HCT116 (cell line): ENCODE measurements at regions not wholly inside any gene's neighbourhood (a gene's known extent, or its start where the extent isn't known, plus 50 kb on each side); places are given as distances from the start of the nearest gene placed in this dataset.

Experiments
- ATAC-seq: fragments of 200-7000 bp; cut with Tn5 transposase; 2 replicates; pipeline ENCODE4 v1.9.1; 2020; ENCODE audit warnings: mild to moderate bottlenecking, moderate library complexity
- BruUV-seq: library from RNA; stranded (reverse); fragments of 400-500 nt; replicated peaks from 2 replicates; lab custom pipeline; 2021; lab: Mats Ljungman, UMichigan
- CTCF ChIA-PET: fragments of 300-600 bp; sonication (Branson Sonifier 250); formaldehyde crosslinking; loops from one replicate; lab custom pipeline; 2021; ENCODE audit warnings: antibody characterized with exemption; lab: Charles Lee
- POLR2A ChIA-PET: fragments of 300-600, 350-600 bp; sonication (Branson Sonifier 250); formaldehyde crosslinking; loops from one replicate; lab custom pipeline; 2021; ENCODE audit warnings: antibody characterized with exemption; lab: Charles Lee
- RAD21 ChIA-PET, 2 experiments: fragments of 300-600 bp; sonication (Branson Sonifier 250); formaldehyde crosslinking; loops; one replicate each; lab custom pipeline; 2023; ENCODE audit warnings: low total read pairs in 2 of 2; ENCODE audit not compliant: uncharacterized antibody in 2 of 2, unreplicated experiment in 2 of 2, low non-redundant PET in 1 of 2; lab: Charles Lee
- DNase-seq: peaks from one replicate; pipeline ENCODE4 v3.0.0-alpha.2; 2010; ENCODE audit warnings: low read depth, low spot score
- H2AFZ ChIP-seq: fragments of 200-600 bp; shearing (Covaris generic), sonication (generic); 2 replicates; pipeline ENCODE4 v1.6.1; 2017; ENCODE audit warnings: low read depth, mixed run types, mixed read lengths, antibody characterized with exemption, low read length; ENCODE audit not compliant: poor library complexity, severe bottlenecking
- H3K27ac ChIP-seq: 2 replicates; pipeline ENCODE4 v1.5.1; 2012; ENCODE audit warnings: low read depth, low read length
- H3K27me3 ChIP-seq: fragments of 200-600 bp; sonication (generic); 2 replicates; pipeline ENCODE4 v1.6.1; 2016; ENCODE audit warnings: mixed run types, low read length, mixed read lengths; ENCODE audit not compliant: insufficient read depth
- H3K36me3 ChIP-seq, 2 experiments: fragments of 200-500 bp in 1 of 2; fragments of 200-600 bp in 1 of 2; sonication (Bioruptor generic) in 1 of 2; sonication (generic) in 1 of 2; 2 replicates each; pipeline versions ENCODE4 v1.5.1 to v1.6.1; 2014 to 2016; ENCODE audit warnings: low read length in 2 of 2, inconsistent platforms in 1 of 2, mixed read lengths in 1 of 2, mixed run types in 1 of 2; ENCODE audit not compliant: insufficient read depth in 2 of 2, control insufficient read depth in 1 of 2
- H3K4me1 ChIP-seq, 2 experiments: fragments of 200-600 bp in 1 of 2; sonication (generic) in 1 of 2; 2 replicates each; pipeline versions ENCODE4 v1.5.1 to v1.6.1; 2012 to 2017; ENCODE audit warnings: low read length in 2 of 2, inconsistent platforms in 1 of 2, mild to moderate bottlenecking in 1 of 2, mixed read lengths in 1 of 2, mixed run types in 1 of 2, moderate library complexity in 1 of 2; ENCODE audit not compliant: insufficient read depth in 2 of 2, control insufficient read depth in 1 of 2
- H3K4me2 ChIP-seq: fragments of 200-600 bp; sonication (generic); 2 replicates; pipeline ENCODE4 v1.6.1; 2017; ENCODE audit warnings: mixed run types, low read length, mixed read lengths
- H3K4me3 ChIP-seq, 2 experiments: fragments of 200-600 bp in 1 of 2; sonication (generic) in 1 of 2; replicated peaks in 1 of 2; 2 replicates each; pipeline ENCODE4 v1.5.1; 2011 to 2016; ENCODE audit warnings: low read length in 2 of 2, control low read depth in 1 of 2, low read depth in 1 of 2, mild to moderate bottlenecking in 1 of 2, mixed read lengths in 1 of 2, mixed run types in 1 of 2
- H3K79me2 ChIP-seq: fragments of 200-600 bp; sonication (generic); 2 replicates; pipeline ENCODE4 v1.6.1; 2017; ENCODE audit warnings: mild to moderate bottlenecking, mixed run types, low read length, moderate library complexity, mixed read lengths; ENCODE audit not compliant: insufficient read depth
- H3K9ac ChIP-seq: fragments of 200-600 bp; sonication (generic); 2 replicates; pipeline ENCODE4 v1.6.1; 2016; ENCODE audit warnings: low read length, mixed read lengths
- H3K9me2 ChIP-seq: fragments of 200-600 bp; sonication (generic), shearing (Covaris generic); 2 replicates; pipeline ENCODE4 v1.6.1; 2017; ENCODE audit warnings: mixed run types, mild to moderate bottlenecking, moderate library complexity; ENCODE audit not compliant: insufficient read depth
- H3K9me3 ChIP-seq, 2 experiments: fragments of 200-500 bp in 1 of 2; fragments of 200-600 bp in 1 of 2; sonication (Bioruptor generic) in 1 of 2; sonication (generic) in 1 of 2; 2 replicates each; pipeline ENCODE4 v1.6.1; 2014 to 2017; ENCODE audit warnings: low read length in 2 of 2, mixed read lengths in 2 of 2, inconsistent platforms in 1 of 2, low read depth in 1 of 2, mild to moderate bottlenecking in 1 of 2, mixed run types in 1 of 2, moderate library complexity in 1 of 2; ENCODE audit not compliant: control insufficient read depth in 1 of 2, insufficient read depth in 1 of 2
- H4K20me1 ChIP-seq: fragments of 200-600 bp; sonication (generic), shearing (Covaris generic); 2 replicates; pipeline ENCODE4 v1.6.1; 2017; ENCODE audit warnings: mixed run types, mild to moderate bottlenecking, moderate library complexity; ENCODE audit not compliant: insufficient read depth
- ATF3 ChIP-seq: IDR thresholded peaks from 2 replicates; pipeline ENCODE4 v1.6.1; 2012
- EGR1 ChIP-seq: IDR thresholded peaks from 2 replicates; pipeline ENCODE4 v1.6.1; 2012; ENCODE audit warnings: low read depth
- ELF1 ChIP-seq: IDR thresholded peaks from 2 replicates; pipeline ENCODE4 v1.6.1; 2012; ENCODE audit warnings: low read depth, borderline replicate concordance
- POLR2A ChIP-seq: IDR thresholded peaks from 2 replicates; pipeline ENCODE4 v1.7.0; 2011; ENCODE audit warnings: borderline replicate concordance; ENCODE audit not compliant: insufficient read depth, insufficient read length; ENCODE audit errors: extremely low read depth
- SIN3A ChIP-seq: IDR thresholded peaks from 2 replicates; pipeline ENCODE4 v1.6.1; 2012; ENCODE audit warnings: low read depth
- SP1 ChIP-seq: IDR thresholded peaks from 2 replicates; pipeline ENCODE4 v1.6.1; 2012; ENCODE audit warnings: low read depth
- SRF ChIP-seq: IDR thresholded peaks from 2 replicates; pipeline ENCODE4 v1.6.1; 2012; ENCODE audit warnings: low read depth
- TCF7L2 ChIP-seq: IDR thresholded peaks from 2 replicates; pipeline ENCODE4 v1.7.0; 2011; ENCODE audit warnings: borderline replicate concordance, inconsistent platforms; ENCODE audit not compliant: insufficient read depth, insufficient read length; ENCODE audit errors: extremely low read depth
- YY1 ChIP-seq: IDR thresholded peaks from 2 replicates; pipeline ENCODE4 v1.6.1; 2011; ENCODE audit warnings: low read length, low read depth, moderate library complexity, mild to moderate bottlenecking; ENCODE audit not compliant: insufficient replicate concordance; ENCODE audit errors: extremely low read depth
- intact Hi-C: fragments of 100-400 bp; cut with micrococcal nuclease; formaldehyde crosslinking; loops from 2 replicates; pipeline ENCODE4 v1.10.0; 2022

- no peak for TF ChIP-seq ELF1
- no peak for TF ChIP-seq SIN3A
Observed at GRCh38 chr6:27778625-27779417, 133.4 kb downstream of the OR2B2 start (continued).

GRCh38 chr6:27777614-27778355 lies 134.4 kb downstream of the OR2B2 start:
- Histone ChIP-seq H3K4me1 (peaks cover 2 to 4% of the 10 kb centered on the region in 2 experiments; a peak in 2 of 4 replicates), H3K27me3 (no peaks in the 10 kb centered on the region), H3K36me3 (no peaks in the 10 kb centered on the region), H3K79me2 (no peaks in the 10 kb centered on the region), H3K4me2 (no peak overlapping the region), H2AFZ (peak overlapping the region; percentile 56), H3K9me3 (no peaks in the 10 kb centered on the region), H3K4me3 (no peak overlapping the region), H3K9ac (no peak overlapping the region), H3K9me2 (no peaks in the 10 kb centered on the region), H3K27ac (no peak overlapping the region)
- ATAC-seq, result peak; percentile 50; the same call in 1 of the 2 replicates
- DNase-seq, result no peak
- POLR2A ChIA-PET, result no interaction called here
- TF ChIP-seq SP1 (no peak), YY1 (peak; percentile 8), TCF7L2 (no peak), POLR2A (no peak), ATF3 (peak; percentile 70; the same call in 1 of the 2 replicates), SRF (no peak), EGR1 (no peak)
- TF ChIP-seq, all 23 proteins: peak for 2
- H4K20me1 ChIP-seq, result no peaks in the 10 kb centered on the region
- no TSS peak for BruUV-seq
- RAD21 ChIA-PET, result no interaction called here
- CTCF ChIA-PET, result no interaction called here
- intact Hi-C loops, result no loop called here
